Stimulated activated naive CD4-positive, alpha-beta T cell treated with Interleukin-2 at 50 U/mL for 16 hours (primary cell): ENCODE measurements at regions not wholly inside any gene's neighbourhood (a gene's known extent, or its start where the extent isn't known, plus 50 kb on each side); places are given as distances from the start of the nearest gene placed in this dataset.

ENCODE experiments used
- DNase-seq: peaks from one replicate; lab custom pipeline; 2025; lab: John Stamatoyannopoulos, UW

- no peak for DNase-seq
These were observed 2370.8 kb upstream of the WWC1 start for GRCh38 chr5:165920655-165921054.

DNA sequence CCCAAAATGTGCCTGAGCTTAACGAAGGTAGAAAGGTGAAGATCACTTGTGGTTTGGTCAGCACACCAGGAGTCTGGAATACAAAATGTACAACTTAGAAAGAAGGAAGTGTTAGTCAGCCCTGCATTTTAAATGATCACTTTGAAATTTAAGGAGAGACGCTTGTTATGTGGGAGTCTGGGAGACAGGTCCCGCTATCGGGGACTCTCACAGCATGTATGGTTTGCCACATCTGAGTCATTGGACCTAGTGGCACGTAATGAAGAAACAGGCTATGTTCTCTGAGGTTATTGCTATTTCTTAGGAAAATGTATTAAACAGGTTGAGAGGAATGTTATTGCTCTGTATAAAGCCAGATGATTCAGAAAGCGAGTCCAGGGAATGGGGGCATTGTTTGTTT lies 2362.5 kb upstream of the WWC1 start:
- no peak for DNase-seq

DNA sequence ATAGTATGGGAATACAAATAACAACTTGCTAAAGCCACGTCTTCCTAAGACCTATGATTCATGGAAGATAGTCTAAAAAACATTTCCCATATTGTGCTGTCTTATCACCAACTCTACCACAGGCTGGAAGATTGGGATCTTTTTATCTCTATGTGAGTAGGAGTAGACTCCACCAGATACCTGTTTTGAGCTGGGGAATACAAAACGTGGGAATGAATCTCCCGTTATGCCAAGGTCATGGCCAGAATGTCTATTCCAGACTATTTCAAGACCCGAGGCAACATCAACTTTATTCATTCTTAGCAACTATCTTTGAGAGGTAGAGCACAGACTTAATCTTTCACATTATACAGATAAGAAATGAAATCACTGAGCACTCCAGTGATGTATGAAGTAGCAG lies 2350.9 kb upstream of the WWC1 start:
- no peak for DNase-seq

DNA sequence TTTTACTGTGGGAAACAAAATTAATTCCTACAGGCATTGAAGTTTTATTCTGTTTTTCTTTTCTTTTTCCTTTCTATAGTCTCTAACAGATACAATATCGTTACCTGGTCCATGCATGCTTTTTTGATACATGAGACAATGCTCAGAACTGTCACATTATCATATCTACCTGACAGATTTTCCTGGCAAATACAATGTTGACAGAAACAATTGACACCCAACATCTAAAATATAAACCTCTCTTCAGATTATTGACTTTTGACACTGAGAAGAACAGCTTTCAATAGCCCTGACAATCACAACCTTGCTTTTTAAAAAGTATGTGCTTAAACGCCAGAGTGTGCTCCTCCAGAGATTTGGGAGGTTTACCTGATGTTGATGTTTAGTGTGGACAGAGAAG lies 2334.6 kb upstream of the WWC1 start:
- no peak for DNase-seq

DNA sequence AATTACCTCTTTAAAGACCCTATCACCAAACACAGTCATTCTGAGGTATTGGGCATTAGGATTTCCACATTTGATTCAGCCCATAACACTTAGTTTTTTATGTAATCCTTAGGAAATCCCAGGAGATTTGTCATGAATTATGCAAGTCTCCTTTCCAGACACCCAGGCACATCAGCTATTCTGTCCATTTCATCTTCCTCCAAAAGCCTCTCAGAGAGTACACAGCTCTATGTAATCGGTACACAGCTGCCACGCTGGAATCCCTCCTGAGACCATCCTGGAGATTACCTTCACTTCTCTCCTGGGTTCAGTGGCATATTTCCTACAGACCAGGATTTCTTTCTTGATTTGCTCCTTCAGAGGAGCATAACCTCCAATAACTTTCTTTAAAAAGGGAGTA lies 2309.8 kb upstream of the WWC1 start:
- no peak for DNase-seq

DNA sequence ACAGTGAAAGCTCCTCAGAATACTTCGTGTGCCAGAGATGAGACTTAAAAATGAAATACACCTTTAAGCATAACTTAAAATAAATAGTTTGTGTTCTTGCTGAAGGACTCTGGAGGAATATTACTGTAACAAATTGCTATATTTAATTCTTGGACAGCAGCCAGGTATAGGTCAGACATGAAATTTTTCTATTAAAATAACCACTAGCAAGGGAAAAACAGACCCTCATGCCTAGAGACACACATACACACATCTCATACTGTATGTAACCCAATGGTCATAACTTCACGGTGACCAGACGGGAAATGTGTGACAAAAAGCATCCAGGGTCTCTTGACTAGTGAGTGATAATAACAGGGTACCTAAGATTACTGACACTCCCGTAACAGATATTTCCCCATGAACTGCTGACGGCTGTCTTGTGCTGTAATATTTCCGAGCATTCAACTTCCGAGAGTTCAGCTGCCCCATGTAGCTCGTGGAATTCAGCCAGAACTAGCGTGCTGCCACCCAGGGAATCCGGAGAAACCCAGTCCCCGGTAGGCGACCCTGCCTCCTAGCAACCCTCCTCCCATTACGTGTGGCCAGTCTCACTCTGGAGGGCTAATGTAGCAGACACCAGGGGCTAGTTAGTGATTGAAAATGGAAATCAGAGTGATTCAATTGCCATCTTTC lies 2295.1 kb upstream of the WWC1 start:
- no peak for DNase-seq

DNA sequence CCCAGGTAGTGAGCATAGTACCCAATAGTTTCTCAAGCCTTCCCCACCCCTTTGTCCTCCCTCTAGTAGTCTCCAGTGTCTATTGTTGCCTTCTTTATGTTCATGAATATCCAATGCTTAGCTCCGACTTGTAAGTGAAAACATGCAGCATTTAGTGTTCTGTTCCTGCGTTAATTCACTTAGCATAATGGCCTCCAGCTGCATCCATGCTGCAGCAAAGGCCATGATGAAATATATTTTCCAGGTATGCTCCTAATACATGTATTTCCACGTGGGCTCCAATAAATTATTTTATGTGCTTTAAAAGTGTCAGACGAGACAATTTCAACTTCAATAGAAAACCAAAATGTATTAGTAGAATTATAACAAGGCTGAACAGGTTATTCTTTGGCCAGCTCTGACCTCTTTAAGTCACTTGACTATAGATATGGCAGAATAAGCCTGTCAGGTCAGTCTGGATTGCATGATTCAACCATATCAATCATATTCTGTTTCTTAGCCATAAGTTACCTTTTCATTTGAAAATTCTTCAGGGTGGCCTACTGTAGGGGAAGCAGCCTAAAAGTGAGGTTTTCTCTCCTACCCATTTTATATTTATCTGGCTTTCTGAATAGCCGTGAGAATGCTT lies 2291.6 kb upstream of the WWC1 start:
- DNase-seq = no peak

DNA sequence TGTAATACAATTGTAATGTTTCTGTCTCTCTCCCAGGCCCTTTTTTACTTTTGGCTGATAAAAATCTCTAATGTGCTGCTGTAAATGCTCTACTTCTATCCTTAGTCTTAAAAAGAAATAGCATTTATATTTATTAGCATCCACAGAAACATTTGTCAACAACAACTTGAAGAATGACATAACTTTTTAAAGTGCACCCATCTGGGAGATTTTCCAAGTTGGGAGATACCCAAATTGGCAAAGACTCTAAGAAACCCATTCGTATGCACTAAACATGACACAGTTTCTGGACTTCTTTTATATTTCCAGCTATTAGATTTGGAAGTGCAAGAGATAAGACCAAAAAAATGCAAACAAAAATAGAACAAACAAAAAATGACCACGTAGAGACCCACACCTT lies 2287.4 kb upstream of the WWC1 start:
- no peak for DNase-seq

- no peak for DNase-seq
These were observed 2278.0 kb upstream of the WWC1 start for GRCh38 chr5:166013415-166013814.

DNA sequence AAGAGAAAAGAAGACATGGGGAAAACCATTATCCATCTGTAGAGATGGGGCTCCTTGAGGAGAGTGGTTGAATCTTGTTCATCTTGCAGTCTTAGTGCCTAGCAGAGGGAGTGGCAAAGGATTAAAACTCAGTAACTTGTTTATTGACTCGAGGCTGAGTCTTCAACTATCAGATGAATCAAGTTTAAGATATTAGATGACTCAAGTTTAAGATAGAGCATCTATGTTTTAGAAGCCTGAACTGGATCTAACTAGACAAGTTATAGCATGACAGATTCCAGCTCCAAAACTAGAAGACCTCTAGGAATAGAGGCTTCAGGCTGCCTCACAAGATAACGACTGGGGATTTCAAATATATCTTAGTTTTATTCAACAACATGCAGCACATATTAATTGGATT lies 2277.2 kb upstream of the WWC1 start:
- DNase-seq = no peak

DNA sequence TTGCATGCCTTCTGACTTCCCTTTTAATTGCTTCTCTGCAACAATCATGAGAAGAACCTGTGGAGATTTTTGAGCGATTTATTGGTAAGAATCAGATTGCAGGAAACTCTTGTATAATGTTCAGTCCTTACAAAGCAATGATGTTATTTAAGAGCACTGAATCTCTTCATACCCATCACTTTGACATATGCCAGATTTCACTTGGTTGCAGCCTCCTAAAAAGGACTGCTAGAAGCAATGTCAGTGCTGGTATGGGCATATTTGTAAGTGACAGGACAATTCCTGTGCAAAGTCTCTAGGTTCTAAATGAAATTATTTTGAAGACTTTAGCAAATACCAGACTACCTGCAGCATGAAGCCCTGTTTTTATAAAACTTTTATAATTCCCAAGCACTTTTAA lies 2272.7 kb upstream of the WWC1 start:
- no peak for DNase-seq

- DNase-seq = no peak
These were observed 2269.4 kb upstream of the WWC1 start for GRCh38 chr5:166022065-166022464.

DNA sequence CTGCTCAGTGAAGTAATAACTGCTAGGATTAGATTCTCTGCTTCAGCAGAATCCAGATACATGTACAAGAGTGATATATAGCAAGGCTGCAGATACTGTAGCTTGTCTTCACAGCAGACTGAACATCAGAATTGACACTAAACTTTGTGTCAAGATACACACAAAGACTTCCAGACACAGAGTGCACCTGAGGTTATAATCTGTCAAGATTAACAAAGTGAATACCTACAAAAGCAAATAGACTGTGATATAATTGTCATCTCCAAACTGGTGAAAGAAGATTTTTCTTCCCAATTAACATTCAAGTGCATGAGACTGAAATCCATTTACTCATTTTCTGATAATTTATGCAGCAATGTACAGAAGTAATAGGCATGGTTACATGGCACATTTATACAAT lies 2266.5 kb upstream of the WWC1 start:
- no peak for DNase-seq

GRCh38 chr5:166027582-166027981 lies 2263.9 kb upstream of the WWC1 start:
- no peak for DNase-seq

- DNase-seq = no peak
These were observed 2259.5 kb upstream of the WWC1 start for GRCh38 chr5:166031926-166032325.

DNA sequence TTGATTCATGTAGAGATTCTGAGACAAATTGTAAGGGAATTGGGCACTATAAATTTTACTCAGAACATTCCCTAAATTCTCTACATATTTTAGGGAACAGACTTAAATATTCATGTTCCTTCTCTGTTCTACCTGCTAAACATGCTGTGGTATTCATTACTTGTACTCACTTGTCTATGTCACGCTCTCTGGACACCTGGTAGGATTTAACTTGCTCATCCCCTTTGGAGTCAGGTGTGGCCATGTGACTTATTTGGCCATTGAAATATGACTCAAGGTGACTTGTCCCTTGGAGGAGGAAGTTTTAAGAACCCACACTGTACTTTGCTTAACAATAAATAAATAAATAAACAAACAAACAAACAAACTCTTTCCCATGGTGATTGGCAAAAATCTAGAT lies 2258.8 kb upstream of the WWC1 start:
- no peak for DNase-seq

DNA sequence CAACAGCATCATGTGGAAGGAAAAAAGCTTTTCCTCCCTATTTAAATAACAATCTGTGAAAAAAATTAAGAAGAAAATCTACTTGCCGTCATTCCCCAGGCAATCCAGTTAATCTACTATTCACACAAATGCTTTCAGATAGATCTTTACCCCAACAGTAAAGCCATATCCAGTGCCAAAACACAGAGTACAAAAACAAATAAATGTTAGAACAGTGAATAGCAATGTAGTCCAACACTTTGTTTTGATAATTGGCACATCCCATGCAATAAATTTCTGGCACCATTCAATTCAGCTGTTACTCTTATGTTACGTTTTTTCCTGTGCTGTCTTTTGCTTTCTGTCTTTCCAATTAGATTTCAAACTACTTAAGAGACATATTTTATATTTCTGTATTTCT lies 2245.5 kb upstream of the WWC1 start:
- DNase-seq = no peak

DNA sequence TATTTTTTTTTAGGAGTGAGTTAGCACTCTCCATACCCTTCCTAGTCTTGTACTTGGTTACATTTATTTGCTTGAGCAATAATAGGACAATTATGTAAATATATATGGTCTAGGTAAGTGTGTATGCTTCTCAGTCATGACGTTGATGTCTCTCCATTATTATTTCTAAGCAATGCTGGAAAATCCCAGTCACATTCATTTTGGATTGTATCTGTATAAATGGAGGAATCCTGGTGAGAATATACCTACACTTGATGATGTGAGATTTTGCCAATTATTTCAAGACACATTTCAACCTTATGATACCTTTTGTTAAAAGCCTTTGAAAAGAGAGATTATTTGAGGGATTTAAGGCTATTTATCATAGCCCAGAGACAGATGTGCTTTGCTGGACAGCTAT lies 2244.5 kb upstream of the WWC1 start:
- DNase-seq = no peak

- no peak for DNase-seq
These were observed 2240.9 kb upstream of the WWC1 start for GRCh38 chr5:166050531-166050930.

DNA sequence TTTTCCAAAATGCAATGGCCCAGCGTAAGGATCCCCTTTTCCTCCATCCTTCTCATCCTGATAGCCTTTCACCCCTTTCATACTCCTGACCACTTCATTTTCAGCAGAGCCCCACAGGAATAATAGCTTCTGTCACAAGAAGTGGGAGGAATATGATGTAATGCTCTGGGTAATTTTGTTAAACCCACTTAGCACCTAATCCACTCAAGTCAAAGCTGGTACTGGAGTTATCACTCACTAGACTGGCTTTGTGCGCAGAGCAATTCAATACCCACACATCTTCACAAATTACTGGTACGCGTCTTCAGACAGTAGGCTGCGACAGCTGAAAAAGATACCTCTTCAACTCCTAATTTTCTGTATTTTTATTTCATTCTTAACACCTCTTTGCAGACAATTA lies 2232.8 kb upstream of the WWC1 start:
- DNase-seq = no peak

GRCh38 chr5:166062094-166062493 lies 2229.4 kb upstream of the WWC1 start:
- DNase-seq = no peak

DNA sequence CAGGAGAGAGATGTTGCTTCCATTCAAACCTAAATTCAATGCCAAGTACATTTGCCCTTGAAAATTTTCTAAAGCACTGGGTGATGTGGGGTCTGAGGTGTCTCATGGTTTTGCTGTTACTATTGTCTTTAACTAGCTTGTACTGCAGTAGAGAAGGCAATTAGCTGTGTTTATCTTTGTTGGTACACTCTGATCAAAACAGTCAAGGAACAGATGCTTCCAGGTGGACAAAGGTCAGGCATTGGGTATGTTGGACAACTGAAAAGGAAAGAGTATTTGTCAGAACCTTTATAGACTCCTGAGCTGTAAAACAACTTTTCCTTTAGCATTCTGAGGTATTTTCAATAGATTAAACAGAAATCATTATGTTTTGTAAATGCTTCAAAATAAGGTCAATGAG lies 2228.7 kb upstream of the WWC1 start:
- DNase-seq = no peak

DNA sequence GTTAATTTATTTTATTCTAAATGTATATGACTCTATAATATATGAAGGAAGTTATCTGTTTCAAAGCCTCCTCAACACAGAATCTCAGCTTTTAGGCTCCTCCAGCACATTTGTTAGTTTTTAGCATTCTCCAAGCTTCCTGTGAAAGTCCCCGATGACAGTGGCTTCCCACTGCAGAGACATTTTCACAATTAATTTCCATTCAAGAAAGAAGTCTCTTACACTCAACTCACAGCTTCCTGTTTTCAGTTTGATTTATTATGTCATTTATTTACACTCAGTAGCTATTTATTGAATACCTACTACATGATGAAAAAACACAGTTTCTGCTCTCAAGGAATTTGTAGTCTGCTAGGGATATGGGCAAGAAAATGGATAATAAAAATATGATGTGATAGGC lies 2228.2 kb upstream of the WWC1 start:
- DNase-seq = no peak
